ENCODE measurements at regions not wholly inside any gene's neighbourhood (a gene's known extent, or its start where the extent isn't known, plus 50 kb on each side); places are given as distances from the start of the nearest gene placed in this dataset.

DNA sequence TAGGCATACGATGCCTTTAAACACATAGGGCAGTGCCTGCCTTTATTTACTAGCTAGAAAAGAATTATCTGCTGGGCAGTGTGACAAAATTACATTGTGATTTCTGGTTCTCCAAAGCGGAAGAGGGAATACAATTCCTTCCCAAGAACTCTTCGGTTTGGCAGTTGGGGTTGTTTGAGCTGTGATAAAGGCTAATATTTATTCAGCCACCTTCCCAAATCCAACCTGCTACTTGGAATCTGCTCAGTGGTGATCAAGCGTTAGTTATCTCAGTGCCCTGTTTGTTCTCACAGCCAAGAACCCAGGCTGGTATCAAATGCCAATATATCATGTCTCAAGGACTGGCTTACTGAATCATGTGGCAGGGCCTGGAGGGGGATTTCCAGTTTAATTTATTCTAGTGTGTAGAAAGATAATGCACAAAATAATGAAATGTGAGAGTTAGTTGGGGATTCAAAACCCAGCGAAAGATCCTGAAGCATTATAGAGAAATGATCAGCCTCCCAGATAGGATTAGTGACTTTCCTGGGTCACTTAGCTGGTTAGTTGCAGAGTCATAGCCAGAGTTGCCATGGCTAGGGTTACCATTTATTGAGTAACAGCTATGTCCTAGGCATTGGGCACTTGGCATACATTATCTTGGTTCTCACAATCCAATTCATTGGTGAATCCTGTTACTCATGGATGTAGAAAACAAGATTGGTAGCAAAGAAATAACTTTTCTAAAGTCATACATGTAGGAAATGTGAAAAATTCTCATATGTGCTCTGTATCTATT, 457.0 kb upstream of the KLF4 start:
- Histone ChIP-seq H3K36me3 (ENCODE audit: insufficient read depth) (no peaks in the 10 kb centered on the region), H3K27ac (no peak overlapping the region), H3K9ac (no peak overlapping the region), H3K4me3 (IDR thresholded peaks at IDR 0.05; ENCODE audit: insufficient read depth, low read depth, low read length) (no peak overlapping the region), H4K20me1 (ENCODE audit: insufficient read depth) (no peaks in the 10 kb centered on the region), H3K4me1 (ENCODE audit: low read depth, poor library complexity, severe bottlenecking) (no peaks in the 10 kb centered on the region), H3K79me2 (ENCODE audit: insufficient read depth, low read depth) (no peaks in the 10 kb centered on the region), H3K4me2 (no peak overlapping the region), H3K27me3 (ENCODE audit: insufficient read depth, low read depth) (no peaks in the 10 kb centered on the region), H2AFZ (ENCODE audit: low read depth) (no peak overlapping the region)
- no peak for TF ChIP-seq CTCF (conservative IDR thresholded peaks at IDR 0.05; ENCODE audit: low read depth, low read length)

DNA sequence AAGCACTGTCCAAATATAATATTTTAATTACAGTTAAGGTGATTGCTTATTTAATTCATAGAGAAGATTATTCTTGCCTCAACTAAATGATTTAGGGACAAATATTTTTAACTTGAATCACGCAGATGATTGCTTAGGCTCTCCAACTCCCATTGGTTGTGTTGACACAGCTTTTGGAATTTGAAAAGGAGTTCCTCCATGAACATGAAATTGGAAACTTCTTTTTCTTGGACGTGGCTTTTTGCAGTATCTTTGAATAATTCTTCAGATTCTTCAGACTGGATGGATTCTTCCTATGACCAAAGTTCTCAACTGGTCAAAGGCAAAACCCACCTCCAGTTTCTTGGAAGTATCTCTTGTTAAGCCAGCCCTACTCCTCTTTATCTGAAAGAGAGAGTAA, 456.4 kb upstream of the KLF4 start:
- H3K27ac ChIP-seq, result no peak overlapping the region
- H3K79me2 ChIP-seq (ENCODE audit: insufficient read depth, low read depth), result no peaks in the 10 kb centered on the region
- no peak overlapping the region for H3K4me2 ChIP-seq
- H3K36me3 ChIP-seq (ENCODE audit: insufficient read depth), result no peaks in the 10 kb centered on the region
- H3K4me3 ChIP-seq (IDR thresholded peaks at IDR 0.05; ENCODE audit: insufficient read depth, low read depth, low read length), result no peak overlapping the region
- no peaks in the 10 kb centered on the region for H3K27me3 ChIP-seq (ENCODE audit: insufficient read depth, low read depth)
- no peaks in the 10 kb centered on the region for H4K20me1 ChIP-seq (ENCODE audit: insufficient read depth)
- no peaks in the 10 kb centered on the region for H3K4me1 ChIP-seq (ENCODE audit: low read depth, poor library complexity, severe bottlenecking)
- TF ChIP-seq CTCF (conservative IDR thresholded peaks at IDR 0.05; ENCODE audit: low read depth, low read length), result no peak
- no peak overlapping the region for H3K9ac ChIP-seq
- no peak overlapping the region for H2AFZ ChIP-seq (ENCODE audit: low read depth)

GRCh38 chr9:107945493-107945892, 455.9 kb upstream of the KLF4 start:
- Histone ChIP-seq H3K27ac (no peak overlapping the region), H2AFZ (ENCODE audit: low read depth) (no peak overlapping the region), H3K4me2 (no peak overlapping the region), H3K27me3 (ENCODE audit: insufficient read depth, low read depth) (no peaks in the 10 kb centered on the region), H3K36me3 (ENCODE audit: insufficient read depth) (no peaks in the 10 kb centered on the region), H3K9ac (no peak overlapping the region), H3K79me2 (ENCODE audit: insufficient read depth, low read depth) (no peaks in the 10 kb centered on the region), H3K4me1 (ENCODE audit: low read depth, poor library complexity, severe bottlenecking) (no peaks in the 10 kb centered on the region), H4K20me1 (ENCODE audit: insufficient read depth) (no peaks in the 10 kb centered on the region), H3K4me3 (IDR thresholded peaks at IDR 0.05; ENCODE audit: insufficient read depth, low read depth, low read length) (no peak overlapping the region)
- no peak for TF ChIP-seq CTCF (conservative IDR thresholded peaks at IDR 0.05; ENCODE audit: low read depth, low read length)

GRCh38 chr9:107944387-107944786, 454.8 kb upstream of the KLF4 start:
- Histone ChIP-seq H3K9ac (no peak overlapping the region), H3K27me3 (ENCODE audit: insufficient read depth, low read depth) (no peaks in the 10 kb centered on the region), H3K27ac (no peak overlapping the region), H4K20me1 (ENCODE audit: insufficient read depth) (no peaks in the 10 kb centered on the region), H3K4me2 (no peak overlapping the region), H2AFZ (ENCODE audit: low read depth) (no peak overlapping the region), H3K4me1 (ENCODE audit: low read depth, poor library complexity, severe bottlenecking) (no peaks in the 10 kb centered on the region), H3K36me3 (ENCODE audit: insufficient read depth) (no peaks in the 10 kb centered on the region), H3K79me2 (ENCODE audit: insufficient read depth, low read depth) (no peaks in the 10 kb centered on the region), H3K4me3 (IDR thresholded peaks at IDR 0.05; ENCODE audit: insufficient read depth, low read depth, low read length) (no peak overlapping the region)
- TF ChIP-seq CTCF (conservative IDR thresholded peaks at IDR 0.05; ENCODE audit: low read depth, low read length), result no peak

Data from KMS-11 (cell line).